GM12878 (cell line): ENCODE measurements at regions not wholly inside any gene's neighbourhood (a gene's known extent, or its start where the extent isn't known, plus 50 kb on each side); places are given as distances from the start of the nearest gene placed in this dataset.

Experiments
- ATAC-seq: fragments of 200-7000 bp; cut with Tn5 transposase; 3 replicates; pipeline ENCODE4 v1.9.1; 2020; ENCODE audit warnings: mild to moderate bottlenecking, moderate library complexity
- BruUV-seq: library from RNA; stranded (reverse); fragments of 400-500 nt; replicated peaks from 2 replicates; lab custom pipeline; 2021; lab: Mats Ljungman, UMichigan
- CTCF ChIA-PET: fragments of 300-600 bp; sonication (Branson Sonifier 250); formaldehyde crosslinking; extraction: SDS; loops from one replicate; lab custom pipeline; 2021; ENCODE audit warnings: inconsistent platforms; lab: Yijun Ruan, JAX
- POLR2A ChIA-PET: fragments of 350-600 bp; formaldehyde crosslinking; extraction: SDS; loops from one replicate; lab custom pipeline; 2021; ENCODE audit warnings: inconsistent platforms; lab: Charles Lee
- RAD21 ChIA-PET: fragments of 300-600 bp; sonication (Branson Sonifier 250); formaldehyde crosslinking; loops from one replicate; lab custom pipeline; 2023; ENCODE audit warnings: antibody characterized with exemption; ENCODE audit not compliant: unreplicated experiment; lab: Charles Lee
- SMC1A ChIA-PET: fragments of 300-600 bp; sonication (Branson Sonifier 250); formaldehyde crosslinking; loops from one replicate; lab custom pipeline; 2023; ENCODE audit not compliant: unreplicated experiment, uncharacterized antibody; lab: Charles Lee
- DNase-seq: peaks from one replicate; pipeline ENCODE4 v3.0.0-alpha.2; 2011; ENCODE audit warnings: low read depth, low spot score
- FAIRE-seq: peaks from 3 replicates; lab custom pipeline; 2011; peaks lifted over from hg19 to GRCh38; lab: Jason Lieb, UNC
- H2AFZ ChIP-seq: 2 replicates; pipeline ENCODE4 v1.6.0; 2011; ENCODE audit warnings: low read depth, low read length, control low read depth; ENCODE audit not compliant: control insufficient read depth
- H3K27ac ChIP-seq: 2 replicates; pipeline ENCODE4 v1.5.1; 2011; ENCODE audit warnings: control low read depth; ENCODE audit not compliant: control insufficient read depth, insufficient read depth
- H3K27me3 ChIP-seq, 2 experiments: replicated peaks in 1 of 2; 2 replicates each; pipeline versions ENCODE4 v1.6.0 to v1.6.1; 2011; ENCODE audit warnings: low read length in 1 of 2; ENCODE audit not compliant: control insufficient read depth in 2 of 2, insufficient read depth in 2 of 2
- H3K36me3 ChIP-seq, 2 experiments: 2 replicates each; pipeline ENCODE4 v1.5.1; 2011; ENCODE audit warnings: low read length in 1 of 2; ENCODE audit not compliant: control insufficient read depth in 2 of 2, insufficient read depth in 2 of 2
- H3K4me1 ChIP-seq: 2 replicates; pipeline ENCODE4 v1.6.1; 2011; ENCODE audit warnings: mild to moderate bottlenecking, low read length, moderate library complexity, mixed read lengths; ENCODE audit not compliant: control insufficient read depth, insufficient read depth
- H3K4me2 ChIP-seq: 2 replicates; pipeline ENCODE4 v1.6.0; 2011; ENCODE audit warnings: control low read depth; ENCODE audit not compliant: control insufficient read depth, insufficient read depth
- H3K4me3 ChIP-seq: fragments of 200-600 bp; sonication (generic); 2 replicates; pipeline ENCODE4 v1.5.1; 2016
- H3K79me2 ChIP-seq: 2 replicates; pipeline ENCODE4 v1.6.0; 2011; ENCODE audit warnings: low read length; ENCODE audit not compliant: control insufficient read depth, insufficient read depth
- H3K9ac ChIP-seq: 2 replicates; pipeline ENCODE4 v1.8.0; 2011; ENCODE audit warnings: low read length, control low read depth, mixed read lengths; ENCODE audit not compliant: control insufficient read depth, insufficient read depth
- H3K9me3 ChIP-seq: replicated peaks from 3 replicates; pipeline ENCODE4 v1.5.1; 2011; ENCODE audit warnings: mild to moderate bottlenecking, low read length; ENCODE audit not compliant: control insufficient read depth, insufficient read depth
- H4K20me1 ChIP-seq: 2 replicates; pipeline ENCODE4 v1.6.0; 2011; ENCODE audit not compliant: control insufficient read depth, insufficient read depth
- E4F1 ChIP-seq: fragments of 450-650 bp; IDR thresholded peaks from 2 replicates; pipeline ENCODE4 v1.6.1; 2018; ENCODE audit warnings: borderline replicate concordance, mild to moderate bottlenecking; ENCODE audit not compliant: partially characterized antibody
- EZH2 ChIP-seq: IDR thresholded peaks from 2 replicates; pipeline ENCODE4 v1.6.1; 2012; ENCODE audit warnings: low read depth, mild to moderate bottlenecking, control low read depth, inconsistent platforms, low read length, borderline replicate concordance; ENCODE audit not compliant: control insufficient read depth
- FOXM1 ChIP-seq: IDR thresholded peaks from 2 replicates; pipeline ENCODE4 v1.6.1; 2012; ENCODE audit warnings: low read depth, mild to moderate bottlenecking, inconsistent platforms, low read length, moderate library complexity
- NRF1 ChIP-seq: conservative IDR thresholded peaks from 2 replicates; pipeline ENCODE4 v1.6.1; 2011; ENCODE audit warnings: mild to moderate bottlenecking, low read depth, low read length, improper control_type of control experiment
- POLR2AphosphoS2 ChIP-seq: IDR thresholded peaks from 2 replicates; pipeline ENCODE4 v1.6.1; 2011; ENCODE audit warnings: low read depth, mild to moderate bottlenecking, low read length, improper control_type of control experiment, moderate library complexity
- SP1 ChIP-seq: IDR thresholded peaks from one replicate; pipeline ENCODE4 v1.6.1; 2011; ENCODE audit warnings: low read depth, low read length
- WGBS: methylation state at CpG from one replicate; pipeline ENCODE4 v1.1.6; 2016; ENCODE audit warnings: low lambda C conversion rate; ENCODE audit not compliant: insufficient replicate concordance, insufficient coverage; ENCODE audit errors: missing lambda C conversion rate; 5-methylcytosine and 5-hydroxymethylcytosine counted together
- in situ Hi-C: fragments of 300-500 bp; cut with MboI; formaldehyde crosslinking; loops from 9 replicates; pipeline ENCODE4 v1.14.3; 2018; ENCODE audit warnings: mixed read lengths
- intact Hi-C: fragments of 100-400 bp; cut with micrococcal nuclease; formaldehyde crosslinking; loops from one replicate; pipeline ENCODE4 v1.14.2; 2022; ENCODE audit not compliant: unreplicated experiment

DNA sequence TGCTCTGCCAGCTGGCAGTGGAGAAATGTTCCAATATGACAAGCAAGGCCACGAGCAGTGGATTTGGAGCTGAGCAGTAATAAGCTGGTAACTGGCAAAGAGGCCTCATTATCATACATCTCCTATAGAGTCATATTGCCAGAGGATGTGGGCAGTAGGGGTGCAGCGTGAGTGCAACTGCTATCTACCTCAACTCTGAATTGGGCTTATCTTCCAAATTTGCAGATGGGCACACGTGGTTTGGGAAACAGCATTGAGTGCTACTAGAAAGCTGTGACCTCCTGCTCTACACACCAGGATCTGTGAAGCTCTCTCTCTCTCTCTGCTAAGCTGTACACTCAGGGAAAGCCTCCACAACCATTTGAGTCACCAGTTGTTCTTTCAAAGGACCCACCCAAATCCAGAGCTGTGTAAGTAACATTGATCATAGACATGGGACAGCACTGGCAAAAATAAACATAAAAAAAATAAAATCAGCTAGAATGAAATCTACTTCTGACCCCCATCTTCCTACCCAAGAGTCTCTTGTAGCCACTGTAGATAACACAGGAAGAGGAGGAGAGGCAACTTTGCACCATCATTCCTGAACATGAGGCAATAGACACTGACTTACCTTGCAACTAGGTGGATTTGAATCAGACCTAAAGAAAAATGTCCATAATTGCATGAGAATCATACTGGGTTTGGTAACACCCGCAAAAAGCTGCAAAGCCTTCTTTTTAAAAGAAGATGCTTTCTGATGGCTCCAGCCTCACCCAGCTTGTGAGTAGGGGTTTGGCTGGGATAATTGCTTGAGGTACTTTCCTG is 82.9 kb upstream of the THBS1 start:
- BruUV-seq = no TSS peak
- in situ Hi-C loops = no loop called here
- no peak overlapping the region for H2AFZ ChIP-seq
- WGBS = 2% methylated on average over 4 of the region's 4 CpGs
- no peak overlapping the region for H3K27ac ChIP-seq
- POLR2A ChIA-PET = no interaction called here
- FAIRE-seq (no peak), DNase-seq (no peak), ATAC-seq (no peak)
- H3K9ac ChIP-seq = no peak overlapping the region
- H3K4me1 ChIP-seq = 0 out of 2 replicates have a peak, but pooled peaks cover 3% of the 10 kb centered on the region
- H3K4me2 ChIP-seq = no peak overlapping the region
- H3K36me3 ChIP-seq = no peaks in the 10 kb centered on the region
- H3K79me2 ChIP-seq = no peaks in the 10 kb centered on the region
- no peaks in the 10 kb centered on the region for H3K9me3 ChIP-seq
- H4K20me1 ChIP-seq = no peaks in the 10 kb centered on the region
- CTCF ChIA-PET = interaction anchor here (1.1 to 1.5 kb wide), 2 partner anchors 28 to 82 kb away, joined by 3 to 5 read pairs; no protein-coding TSS in a partner anchor
- RAD21 ChIA-PET = no interaction called here
- TF ChIP-seq EZH2 (no peak), SP1 (no peak), E4F1 (no peak), FOXM1 (no peak), POLR2AphosphoS2 (no peak), NRF1 (no peak)
- no peaks in the 10 kb centered on the region; a peak in 1 of 4 replicates for H3K27me3 ChIP-seq
- SMC1A ChIA-PET = interaction anchor here (0.7 to 1.9 kb wide), 2 partner anchors 28 to 237 kb away, joined by 3 to 4 read pairs; no protein-coding TSS in a partner anchor
- intact Hi-C loops = no loop called here
- no peak overlapping the region for H3K4me3 ChIP-seq
